ENCODE measurements at regions not wholly inside any gene's neighbourhood (a gene's known extent, or its start where the extent isn't known, plus 50 kb on each side); places are given as distances from the start of the nearest gene placed in this dataset.
A peak's percentile ranks its signal among the peaks of the same experiment; 100 is the strongest.
"Not testable (repeated sequence)": the region's sequence is repeated elsewhere in the genome, so short reads cannot be mapped to it uniquely, and the experiment has no call there.

DNA sequence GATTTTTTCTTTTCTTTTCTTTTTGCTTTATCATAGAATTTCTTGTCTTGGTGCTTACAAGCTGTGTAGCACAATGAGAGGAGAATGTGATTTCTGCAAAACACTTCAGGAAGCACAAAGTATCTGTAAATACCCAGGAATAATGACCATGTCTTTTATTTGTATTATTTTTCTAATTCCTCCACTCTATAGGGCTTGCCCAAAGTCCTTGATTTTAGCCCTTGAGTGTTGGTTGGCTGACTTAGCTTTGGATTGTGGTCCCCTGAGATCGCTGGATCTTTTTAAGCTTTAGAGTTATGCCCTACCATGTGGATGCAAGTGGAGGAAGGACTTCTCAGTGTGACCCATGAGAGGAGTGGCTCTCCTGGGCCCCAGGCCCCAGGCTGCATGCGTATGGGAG is 52.2 kb downstream of the HOXC4 start:
- H3K4me3 ChIP-seq (ENCODE audit: low read depth, low read length); in situ Hi-C loops (cut with HindIII; ENCODE audit: low sequenced_read_pairs); DNase-seq (ENCODE audit: low read depth, low spot score): not testable (repeated sequence)

DNA sequence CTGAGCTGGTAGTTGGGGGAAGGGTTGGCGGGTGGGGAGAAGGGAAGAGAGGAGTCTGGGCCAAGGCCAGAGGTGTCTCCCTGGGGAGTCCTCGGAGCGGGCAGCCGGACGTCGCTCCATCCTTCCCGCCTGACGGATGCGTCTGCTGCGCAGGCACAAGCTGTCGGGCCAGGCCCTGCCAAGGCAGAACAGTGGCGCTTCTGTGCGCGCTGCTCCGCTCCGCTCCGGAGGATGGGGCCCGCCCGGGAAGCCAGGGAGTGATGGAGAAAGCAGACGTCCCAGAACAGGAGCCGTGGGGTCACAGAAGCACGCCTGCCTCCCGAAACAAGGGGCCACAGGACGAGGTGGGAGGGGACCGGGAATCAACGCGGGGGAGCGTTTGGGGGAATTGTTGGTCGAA is 52.6 kb downstream of the HOXC4 start:
- H3K4me3 ChIP-seq (ENCODE audit: low read depth, low read length); in situ Hi-C loops (cut with HindIII; ENCODE audit: low sequenced_read_pairs); DNase-seq (ENCODE audit: low read depth, low spot score): not testable (repeated sequence)

DNA sequence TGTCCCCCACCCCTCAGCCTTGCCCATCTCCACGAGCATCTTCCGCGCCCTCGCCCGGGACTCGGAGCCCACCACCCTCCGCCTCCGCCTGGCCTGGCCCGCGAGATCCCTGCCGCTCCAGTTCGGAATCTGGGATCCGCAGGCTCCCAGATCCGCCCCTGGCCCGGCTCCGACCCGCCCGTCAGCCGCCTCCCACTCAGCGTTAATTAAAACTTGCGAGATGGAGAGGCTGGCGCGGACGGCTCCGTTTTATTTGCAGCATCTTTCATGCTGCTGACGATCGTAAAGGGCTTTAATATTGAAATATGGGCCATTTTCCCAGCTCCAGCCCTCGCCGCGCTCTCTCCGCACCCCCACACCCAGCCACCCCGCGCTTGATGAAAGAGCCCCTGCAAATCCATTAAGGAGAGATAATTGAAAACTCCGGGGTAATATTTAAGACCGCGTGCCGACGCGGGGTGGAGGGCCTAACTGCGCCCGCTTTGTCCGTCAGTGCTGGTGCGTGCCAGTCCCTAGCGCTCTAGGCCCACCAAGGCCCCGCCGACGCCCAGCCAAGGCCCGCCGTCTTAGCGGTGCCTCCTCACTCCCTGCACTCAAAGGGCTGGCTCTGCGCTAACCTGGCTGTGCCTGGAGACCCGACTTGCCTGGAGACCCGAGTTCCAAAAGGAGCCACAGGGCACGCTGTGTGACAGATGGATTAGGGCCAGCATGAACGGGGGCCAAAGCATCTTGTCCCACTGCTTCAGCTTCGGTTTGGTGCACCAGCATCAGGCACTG is 53.4 kb downstream of the HOXC4 start:
- in situ Hi-C loops (cut with HindIII; ENCODE audit: low sequenced_read_pairs); H3K4me3 ChIP-seq (ENCODE audit: low read depth, low read length); DNase-seq (ENCODE audit: low read depth, low spot score): not testable (repeated sequence)

DNA sequence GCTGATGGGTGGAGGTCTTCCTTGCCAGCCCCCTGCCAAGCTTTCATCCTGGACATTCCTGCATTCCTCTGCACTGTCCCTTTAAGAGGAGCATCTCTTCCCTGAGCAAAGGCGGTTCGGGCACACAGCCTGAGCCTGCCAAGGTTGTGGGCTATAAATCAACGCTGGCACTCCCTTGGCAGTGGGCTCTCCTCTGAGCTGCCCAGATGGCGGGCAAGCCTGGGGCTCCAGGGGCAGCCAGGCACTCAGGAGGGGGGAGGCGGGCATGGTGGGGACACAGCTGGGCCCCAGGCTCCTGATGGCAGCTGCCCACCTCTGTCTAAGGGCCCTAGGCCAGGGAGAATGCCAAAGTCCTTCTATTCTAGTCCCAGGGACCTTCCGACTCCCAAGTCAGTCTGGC is 58.7 kb downstream of the HOXC4 start:
- DNase-seq (ENCODE audit: low read depth, low spot score); in situ Hi-C loops (cut with HindIII; ENCODE audit: low sequenced_read_pairs); H3K4me3 ChIP-seq (ENCODE audit: low read depth, low read length): not testable (repeated sequence)

- H3K4me3 ChIP-seq (ENCODE audit: low read depth, low read length); in situ Hi-C loops (cut with HindIII; ENCODE audit: low sequenced_read_pairs); DNase-seq (ENCODE audit: low read depth, low spot score): not testable (repeated sequence)
Observed at GRCh38 chr12:54116055-54116454, 62.4 kb downstream of the HOXC4 start.

DNA sequence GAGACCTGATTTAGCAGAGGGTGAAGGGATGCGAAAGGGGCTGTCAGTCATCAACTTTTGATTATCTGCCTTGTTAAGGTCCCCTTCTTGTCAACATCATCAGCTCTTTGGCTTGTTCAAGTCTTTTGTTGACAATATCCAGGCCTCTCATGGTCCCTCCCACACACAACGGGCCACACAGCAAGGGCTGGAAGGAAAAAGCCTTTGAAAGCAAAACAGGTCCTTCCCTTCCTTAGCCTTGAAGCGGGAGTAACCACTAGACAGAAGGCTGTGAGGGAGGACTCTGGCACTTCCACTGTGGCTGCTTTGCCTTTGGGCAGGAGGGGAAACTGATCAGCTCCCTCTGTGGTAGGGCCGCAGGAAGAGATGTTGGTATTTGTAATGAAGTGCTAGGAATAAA is 63.8 kb downstream of the HOXC4 start:
- DNase-seq (ENCODE audit: low read depth, low spot score); H3K4me3 ChIP-seq (ENCODE audit: low read depth, low read length); in situ Hi-C loops (cut with HindIII; ENCODE audit: low sequenced_read_pairs): not testable (repeated sequence)

- in situ Hi-C loops (cut with HindIII; ENCODE audit: low sequenced_read_pairs); H3K4me3 ChIP-seq (ENCODE audit: low read depth, low read length); DNase-seq (ENCODE audit: low read depth, low spot score): not testable (repeated sequence)
Observed at GRCh38 chr12:54119082-54119481, 65.4 kb downstream of the HOXC4 start.

DNA sequence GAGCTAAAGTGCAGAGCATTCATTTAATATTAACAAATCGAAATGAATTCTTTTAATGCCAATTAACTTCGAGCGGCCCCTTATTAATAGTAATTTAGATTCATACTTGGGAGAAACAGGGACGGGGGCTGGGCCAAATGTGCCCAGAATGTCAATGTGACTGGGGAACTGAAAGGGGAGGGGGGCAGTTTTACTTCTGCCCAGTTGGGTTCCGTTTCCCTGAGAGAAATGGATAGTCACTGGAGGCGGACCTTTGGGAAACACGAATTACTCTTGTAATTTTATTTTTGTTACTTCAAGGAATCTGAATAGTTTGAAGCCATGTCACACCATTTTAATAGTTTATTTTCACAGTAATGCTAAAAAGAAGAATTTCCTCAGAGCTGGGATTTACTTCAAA is 64.8 kb downstream of the SMUG1 start:
- in situ Hi-C loops (cut with HindIII; ENCODE audit: low sequenced_read_pairs); H3K4me3 ChIP-seq (ENCODE audit: low read depth, low read length); DNase-seq (ENCODE audit: low read depth, low spot score): not testable (repeated sequence)

DNA sequence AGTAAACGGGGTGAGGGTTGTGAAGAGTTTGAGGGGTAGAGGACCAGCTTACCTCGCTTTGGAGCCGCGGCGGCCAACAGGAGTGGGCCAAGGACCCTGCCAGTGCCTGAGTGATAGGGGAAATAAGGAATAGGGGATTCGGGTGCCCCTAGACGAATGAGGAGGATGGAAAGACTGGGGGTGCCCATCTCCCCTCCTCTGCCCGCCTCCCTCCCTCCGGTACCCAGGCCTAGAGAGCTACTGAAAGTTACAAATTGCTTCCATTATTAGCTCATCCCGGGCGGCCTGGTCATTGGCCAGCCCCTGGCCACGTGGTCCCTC is 63.1 kb downstream of the SMUG1 start:
- peak overlapping the region; percentile 63 for H3K4me3 ChIP-seq (ENCODE audit: low read depth, low read length)
- DNase-seq (ENCODE audit: low read depth, low spot score); in situ Hi-C loops (cut with HindIII; ENCODE audit: low sequenced_read_pairs): not testable (repeated sequence)

DNA sequence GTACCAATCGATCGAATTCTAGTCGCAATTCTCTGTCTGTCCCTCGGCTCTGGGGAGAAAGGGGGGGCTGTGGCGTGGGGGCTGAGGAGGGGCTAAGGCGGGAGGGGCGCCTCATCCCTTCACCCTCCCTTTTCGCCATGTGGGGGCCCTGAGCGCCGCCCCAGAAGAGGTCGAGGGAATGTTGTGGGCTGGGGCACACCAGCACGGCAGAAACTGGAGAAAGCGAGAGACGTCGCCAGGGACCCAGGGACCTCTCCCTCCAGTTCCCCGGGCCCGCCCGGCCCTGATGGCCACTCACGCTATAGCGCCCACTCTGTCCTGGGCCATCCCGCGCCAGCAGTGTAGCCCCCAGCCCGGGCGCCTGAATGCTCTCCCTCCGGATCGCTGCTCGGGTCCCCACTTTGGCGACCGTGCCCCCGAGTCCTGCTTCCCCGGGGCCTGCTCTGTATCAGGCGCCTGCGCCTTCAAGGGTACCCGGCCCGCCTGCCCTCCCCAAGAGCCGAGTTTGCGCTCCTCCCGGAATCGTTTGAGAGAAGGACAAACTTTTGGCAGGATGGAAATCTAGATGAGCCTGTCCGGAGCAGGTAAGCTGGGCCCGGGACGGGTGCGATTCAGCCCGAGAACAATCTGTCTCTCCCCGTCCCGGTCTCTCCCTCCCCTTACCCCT is 62.6 kb downstream of the SMUG1 start:
- TF ChIP-seq, protein P1, sequence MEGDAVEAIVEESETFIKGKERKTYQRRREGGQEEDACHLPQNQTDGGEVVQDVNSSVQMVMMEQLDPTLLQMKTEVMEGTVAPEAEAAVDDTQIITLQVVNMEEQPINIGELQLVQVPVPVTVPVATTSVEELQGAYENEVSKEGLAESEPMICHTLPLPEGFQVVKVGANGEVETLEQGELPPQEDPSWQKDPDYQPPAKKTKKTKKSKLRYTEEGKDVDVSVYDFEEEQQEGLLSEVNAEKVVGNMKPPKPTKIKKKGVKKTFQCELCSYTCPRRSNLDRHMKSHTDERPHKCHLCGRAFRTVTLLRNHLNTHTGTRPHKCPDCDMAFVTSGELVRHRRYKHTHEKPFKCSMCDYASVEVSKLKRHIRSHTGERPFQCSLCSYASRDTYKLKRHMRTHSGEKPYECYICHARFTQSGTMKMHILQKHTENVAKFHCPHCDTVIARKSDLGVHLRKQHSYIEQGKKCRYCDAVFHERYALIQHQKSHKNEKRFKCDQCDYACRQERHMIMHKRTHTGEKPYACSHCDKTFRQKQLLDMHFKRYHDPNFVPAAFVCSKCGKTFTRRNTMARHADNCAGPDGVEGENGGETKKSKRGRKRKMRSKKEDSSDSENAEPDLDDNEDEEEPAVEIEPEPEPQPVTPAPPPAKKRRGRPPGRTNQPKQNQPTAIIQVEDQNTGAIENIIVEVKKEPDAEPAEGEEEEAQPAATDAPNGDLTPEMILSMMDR (IDR thresholded peaks at IDR 0.05; ENCODE audit: low read depth, low read length), result no peak
- DNase-seq (ENCODE audit: low read depth, low spot score), result no peak
- peak overlapping the region; percentile 63 for H3K4me3 ChIP-seq (ENCODE audit: low read depth, low read length)
- in situ Hi-C loops (cut with HindIII; ENCODE audit: low sequenced_read_pairs), result no loop called here

GRCh38 chr12:54126696-54127537 is 61.9 kb downstream of the SMUG1 start:
- in situ Hi-C loops (cut with HindIII; ENCODE audit: low sequenced_read_pairs), result no loop called here
- DNase-seq (ENCODE audit: low read depth, low spot score), result peak; percentile 13
- TF ChIP-seq, protein P1 (IDR thresholded peaks at IDR 0.05; ENCODE audit: low read depth, low read length), result no peak
- H3K4me3 ChIP-seq (ENCODE audit: low read depth, low read length), result peak overlapping the region; percentile 63

Data from astrocyte of the spinal cord (primary cell).